Ovary (tissue), 7 donors: ENCODE measurements at regions not wholly inside any gene's neighbourhood (a gene's known extent, or its start where the extent isn't known, plus 50 kb on each side); places are given as distances from the start of the nearest gene placed in this dataset.

Source experiments
- DNase-seq, 5 donors: peaks; one replicate each; pipeline ENCODE4 v3.0.0-alpha.2; 2019 to 2020
- H3K27ac ChIP-seq, 2 donors: fragments of 200-600 bp; one replicate each; pipeline versions ENCODE4 v1.5.1 to v1.8.0; 2019 to 2022
- H3K27me3 ChIP-seq: fragments of 200-600 bp; one replicate; pipeline ENCODE4 v1.8.0; 2022
- H3K36me3 ChIP-seq: fragments of 200-600 bp; sonication (generic); one replicate; pipeline ENCODE4 v1.5.1; 2019
- H3K4me1 ChIP-seq: one replicate; pipeline ENCODE4 v1.8.1; 2013; ENCODE audit warnings: mild to moderate bottlenecking, moderate library complexity; ENCODE audit not compliant: insufficient read depth
- H3K4me3 ChIP-seq: fragments of 200-600 bp; sonication (generic); one replicate; pipeline ENCODE4 v1.5.1; 2017
- H3K9me3 ChIP-seq, 2 donors: fragments of 200-600 bp in 1 of 2; sonication (generic) in 1 of 2; one replicate each; pipeline versions ENCODE4 v1.5.1 to v1.8.1; 2013 to 2019; ENCODE audit warnings: mild to moderate bottlenecking in 1 of 2, moderate library complexity in 1 of 2
- CTCF ChIP-seq, 3 donors: fragments of 450-650 bp in 2 of 3; fragments of 200-600 bp in 1 of 3; IDR thresholded peaks; one replicate each; pipeline versions ENCODE4 v1.5.1 to v1.8.0; 2016 to 2022; ENCODE audit warnings: antibody characterized with exemption in 3 of 3, mild to moderate bottlenecking in 1 of 3
- EP300 ChIP-seq: sonication (generic); formaldehyde crosslinking; IDR thresholded peaks from one replicate; pipeline ENCODE4 v1.6.1; 2017; ENCODE audit warnings: antibody characterized with exemption
- POLR2A ChIP-seq: fragments of 450-650 bp; IDR thresholded peaks from one replicate; pipeline ENCODE4 v1.6.1; 2017; ENCODE audit warnings: antibody characterized with exemption, mild to moderate bottlenecking, moderate library complexity
- WGBS, 3 donors: extraction: QIAGEN DNeasy Blood & Tissue Kit in 1 of 3; methylation state at CpG; one replicate each; pipeline versions ENCODE4 v1.1.5 to v1.1.7; 2013 to 2017; 5-methylcytosine and 5-hydroxymethylcytosine counted together
- intact Hi-C, 4 donors: fragments of 100-400 bp; cut with DNase I; formaldehyde crosslinking; loops; one replicate each; pipeline versions ENCODE4 v1.11.0 to v1.15.1; 2022 to 2023
- donor health status: DM: no; HTN: no; CAD: no; lungs with moderate emphysema.
- donor health status: DM: no; HTN: no; CAD: no.
- donor health status: Bipolar disorder and iron deficiency.
- donor health status: DM: no; HTN: no; CAD: no.
- donor health status: DM: yes; HTN: yes; CAD: no.

GRCh38 chr10:89076120-89076519 lies 85.5 kb downstream of the FAS start:
- H3K36me3 ChIP-seq: no peaks in the 10 kb centered on the region
- no peak overlapping the region for H3K4me3 ChIP-seq
- H3K4me1 ChIP-seq: no peaks in the 10 kb centered on the region
- no peaks in the 10 kb centered on the region for H3K9me3 ChIP-seq
- H3K27me3 ChIP-seq: no peaks in the 10 kb centered on the region
- intact Hi-C loops: no loop called here
- TF ChIP-seq CTCF (IDR thresholded peaks at IDR 0.05) (no peak), EP300 (no peak)
- DNase-seq: no peak
- WGBS, 3 donors: 91 to 96% (median 93%) methylated on average over 2 of the region's 2 CpGs
- H3K27ac ChIP-seq: no peak overlapping the region

GRCh38 chr10:89075631-89076030 lies 85.0 kb downstream of the FAS start:
- Histone ChIP-seq H3K27me3 (no peaks in the 10 kb centered on the region), H3K4me3 (no peak overlapping the region), H3K4me1 (no peaks in the 10 kb centered on the region), H3K27ac (no peak overlapping the region), H3K36me3 (no peaks in the 10 kb centered on the region), H3K9me3 (no peaks in the 10 kb centered on the region)
- TF ChIP-seq POLR2A (no peak), CTCF (IDR thresholded peaks at IDR 0.05) (no peak), EP300 (no peak)
- WGBS, 3 donors: 92 to 98% (median 93%) methylated on average over 1 of the region's 1 CpG
- DNase-seq: no peak
- intact Hi-C loops: no loop called here

GRCh38 chr10:89074120-89074519 lies 83.5 kb downstream of the FAS start:
- Histone ChIP-seq H3K4me1 (no peaks in the 10 kb centered on the region), H3K4me3 (no peak overlapping the region), H3K36me3 (no peaks in the 10 kb centered on the region), H3K27me3 (no peaks in the 10 kb centered on the region), H3K27ac (peak overlapping the region in 1 of 2 donors; percentile 45), H3K9me3 (no peaks in the 10 kb centered on the region)
- TF ChIP-seq CTCF (IDR thresholded peaks at IDR 0.05) (no peak), POLR2A (no peak), EP300 (no peak)
- intact Hi-C loops: no loop called here
- peak; percentile 57 to 80 (median 75) for DNase-seq
- WGBS, 3 donors: 3 to 7% (median 3%) methylated on average over 3 of the region's 3 CpGs

- H3K9me3 ChIP-seq: no peaks in the 10 kb centered on the region
- DNase-seq: no peak
- intact Hi-C loops: no loop called here
- no peaks in the 10 kb centered on the region for H3K27me3 ChIP-seq
- no peaks in the 10 kb centered on the region for H3K36me3 ChIP-seq
- no peaks in the 10 kb centered on the region for H3K4me1 ChIP-seq
- 13 to 16% (median 15%) methylated on average over 2 of the region's 2 CpGs for WGBS, 3 donors
- peak overlapping the region in 1 of 2 donors; percentile 45 for H3K27ac ChIP-seq
- no peak for TF ChIP-seq CTCF (IDR thresholded peaks at IDR 0.05)
- no peak for TF ChIP-seq POLR2A
- no peak for TF ChIP-seq EP300
- no peak overlapping the region for H3K4me3 ChIP-seq
Measured at GRCh38 chr10:89073719-89074118, 83.1 kb downstream of the FAS start.

- Histone ChIP-seq H3K4me3 (no peak overlapping the region), H3K36me3 (no peaks in the 10 kb centered on the region), H3K4me1 (peaks cover 4% of the 10 kb centered on the region), H3K27me3 (no peaks in the 10 kb centered on the region), H3K27ac (no peak overlapping the region), H3K9me3 (no peaks in the 10 kb centered on the region)
- TF ChIP-seq POLR2A (no peak), EP300 (no peak), CTCF (IDR thresholded peaks at IDR 0.05) (no peak)
- WGBS, 3 donors: 66 to 73% (median 67%) methylated on average over 4 of the region's 4 CpGs
- intact Hi-C loops: no loop called here
- DNase-seq: peak in 2 of 5 donors; percentile 43 to 45
Measured at GRCh38 chr10:89069589-89069988, 79.0 kb downstream of the FAS start.
